ENCODE measurements at regions not wholly inside any gene's neighbourhood (a gene's known extent, or its start where the extent isn't known, plus 50 kb on each side); places are given as distances from the start of the nearest gene placed in this dataset.

DNA sequence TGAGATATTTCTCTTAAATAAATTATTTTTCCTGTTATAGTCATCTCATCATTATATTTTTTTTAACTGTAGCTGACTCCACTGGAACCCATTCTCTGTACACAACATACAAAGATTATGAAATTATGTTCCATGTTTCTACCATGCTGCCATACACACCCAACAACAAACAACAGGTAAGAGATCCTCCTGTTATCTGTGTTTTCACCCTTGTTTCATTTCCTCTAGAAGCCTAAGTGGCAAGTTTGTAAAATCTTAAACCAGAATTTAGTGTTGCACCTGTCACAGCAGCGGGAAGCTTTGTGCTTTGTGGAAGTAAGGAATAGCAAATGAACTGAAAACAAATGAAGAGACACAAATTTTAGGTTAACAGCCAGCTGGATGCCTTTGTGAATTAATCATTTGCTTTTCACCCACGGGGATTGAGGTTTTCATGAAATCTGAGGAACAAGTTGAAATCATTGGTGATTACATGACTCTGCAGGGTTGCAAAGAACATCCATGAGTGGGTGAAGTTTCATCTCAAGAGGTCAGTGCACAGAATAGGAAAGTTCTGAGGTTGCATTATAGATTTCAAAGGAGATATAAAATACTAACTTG, 273.9 kb upstream of the RGS6 start:
- DNase-seq: no peak

DNA sequence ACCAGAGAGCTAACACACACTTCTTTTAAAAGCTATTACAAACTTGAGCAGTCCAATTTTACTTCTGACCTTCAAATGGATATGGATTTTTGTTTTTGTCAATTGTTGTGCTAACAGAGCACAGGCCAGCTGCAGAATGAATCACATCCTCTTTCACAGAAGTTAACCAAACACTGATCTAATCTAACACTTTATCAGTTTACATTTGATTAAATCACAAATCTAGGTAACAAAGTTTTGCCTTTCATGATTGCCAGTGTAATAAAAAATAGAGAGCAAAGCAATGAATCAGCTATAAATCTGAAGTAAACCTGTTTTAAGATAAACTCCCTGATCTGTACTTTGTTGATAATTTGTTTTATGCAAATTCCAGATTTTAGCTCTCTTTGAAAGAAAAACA, 273.1 kb upstream of the RGS6 start:
- DNase-seq: no peak

DNA sequence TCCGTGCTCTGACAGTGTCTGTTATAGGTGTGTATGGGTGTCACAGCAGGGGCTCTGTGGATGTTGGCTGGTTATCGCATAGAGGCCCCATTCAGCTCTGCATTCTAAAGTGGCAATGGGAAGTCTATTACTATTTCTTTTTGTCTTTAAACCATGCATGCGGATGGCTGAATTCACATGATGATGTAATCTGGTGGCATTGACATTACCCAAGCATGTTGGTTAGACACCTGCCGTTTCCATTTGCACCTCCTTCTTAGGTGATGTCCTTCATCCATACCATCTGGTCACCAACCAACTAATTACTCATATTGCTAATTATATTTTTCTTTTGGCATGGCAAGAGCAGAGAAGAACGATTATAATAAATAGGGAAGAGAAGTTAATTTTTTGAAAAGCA, 270.8 kb upstream of the RGS6 start:
- no peak for DNase-seq

DNA sequence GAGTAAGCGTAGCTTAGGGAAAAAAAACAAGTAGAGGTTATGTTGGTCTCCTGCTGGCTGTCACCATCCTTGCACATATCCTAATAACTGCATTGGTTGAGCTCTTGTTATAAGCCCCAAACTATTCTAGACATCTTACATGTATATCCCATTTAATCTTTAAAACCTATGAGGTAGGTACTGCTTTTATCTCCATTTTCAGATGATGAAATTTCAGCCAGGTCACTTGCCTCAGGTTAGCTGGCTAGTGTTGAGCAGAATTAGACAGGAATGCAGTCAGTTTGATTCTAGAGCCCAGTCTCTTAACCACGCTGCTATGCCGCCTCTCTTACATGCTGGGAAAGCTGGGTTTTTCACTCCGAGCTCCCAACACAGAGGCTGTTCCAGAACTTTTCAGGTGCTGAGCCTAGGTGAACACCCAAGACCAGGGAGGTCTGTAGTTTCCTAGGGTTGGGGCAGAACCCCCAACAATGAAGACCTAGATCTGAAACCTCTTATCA, 269.9 kb upstream of the RGS6 start:
- DNase-seq: no peak

DNA sequence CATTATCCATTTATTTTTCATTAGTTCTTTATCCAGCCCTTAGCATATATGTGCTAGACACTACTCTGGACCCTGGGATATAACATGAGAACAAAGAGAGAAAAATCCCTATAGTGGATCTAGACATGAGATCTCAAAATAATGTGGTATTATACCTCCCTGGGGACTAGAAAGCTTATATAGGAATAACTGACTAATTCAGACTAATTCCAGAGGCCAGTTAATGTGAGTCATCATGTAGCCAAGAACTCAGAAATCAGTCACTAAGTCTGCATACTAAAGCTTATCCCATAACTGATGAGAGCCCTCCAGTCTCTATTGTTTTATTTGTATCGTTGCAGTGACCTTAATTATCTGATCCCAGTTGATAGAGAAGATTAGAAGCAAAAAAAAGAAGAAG, 267.1 kb upstream of the RGS6 start:
- DNase-seq: no peak

DNA sequence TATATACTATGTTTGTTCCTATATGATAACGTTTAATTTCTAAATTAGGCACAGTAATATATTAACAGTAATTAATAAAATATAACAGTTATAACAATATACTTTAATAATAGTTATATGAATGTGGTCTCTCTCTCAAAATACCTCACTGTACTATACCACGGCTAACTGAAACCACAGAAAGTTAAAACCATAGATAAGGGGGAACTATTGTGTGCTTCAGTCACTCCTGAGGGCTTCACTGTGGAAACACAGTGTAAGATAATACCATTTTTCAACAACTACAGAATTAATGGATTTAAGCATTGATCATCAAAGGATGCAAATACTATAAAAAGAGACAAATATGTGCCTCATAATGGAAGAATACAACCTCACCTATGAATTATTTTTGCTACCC, 266.4 kb upstream of the RGS6 start:
- DNase-seq: no peak

DNA sequence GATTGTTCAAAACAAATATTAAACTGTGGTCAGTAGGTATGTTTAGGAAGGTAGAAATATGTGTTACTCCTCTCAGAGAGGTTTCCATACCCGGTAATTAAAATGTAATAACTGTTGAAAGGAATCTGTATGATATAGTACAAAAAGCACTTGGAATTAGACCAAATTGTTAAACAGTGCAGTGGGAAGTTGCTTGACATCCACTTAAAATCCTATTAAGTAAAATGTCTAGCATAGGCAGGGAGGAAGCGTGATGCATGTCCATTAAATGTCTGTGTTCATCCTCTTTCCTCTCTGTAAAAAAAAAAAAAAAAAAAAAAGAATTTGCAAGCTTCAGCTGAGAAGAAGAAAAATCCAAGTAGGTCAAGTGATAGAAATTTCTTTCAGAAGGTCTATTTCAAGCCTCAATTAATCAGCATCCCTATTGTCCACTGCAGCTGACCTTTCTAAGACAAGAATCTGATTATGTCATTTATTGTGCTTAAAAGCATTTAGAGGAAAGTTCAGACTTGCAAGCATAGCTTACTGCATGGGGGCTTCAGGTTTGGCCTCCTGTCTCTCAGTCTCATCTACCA, 265.6 kb upstream of the RGS6 start:
- no peak for DNase-seq

DNA sequence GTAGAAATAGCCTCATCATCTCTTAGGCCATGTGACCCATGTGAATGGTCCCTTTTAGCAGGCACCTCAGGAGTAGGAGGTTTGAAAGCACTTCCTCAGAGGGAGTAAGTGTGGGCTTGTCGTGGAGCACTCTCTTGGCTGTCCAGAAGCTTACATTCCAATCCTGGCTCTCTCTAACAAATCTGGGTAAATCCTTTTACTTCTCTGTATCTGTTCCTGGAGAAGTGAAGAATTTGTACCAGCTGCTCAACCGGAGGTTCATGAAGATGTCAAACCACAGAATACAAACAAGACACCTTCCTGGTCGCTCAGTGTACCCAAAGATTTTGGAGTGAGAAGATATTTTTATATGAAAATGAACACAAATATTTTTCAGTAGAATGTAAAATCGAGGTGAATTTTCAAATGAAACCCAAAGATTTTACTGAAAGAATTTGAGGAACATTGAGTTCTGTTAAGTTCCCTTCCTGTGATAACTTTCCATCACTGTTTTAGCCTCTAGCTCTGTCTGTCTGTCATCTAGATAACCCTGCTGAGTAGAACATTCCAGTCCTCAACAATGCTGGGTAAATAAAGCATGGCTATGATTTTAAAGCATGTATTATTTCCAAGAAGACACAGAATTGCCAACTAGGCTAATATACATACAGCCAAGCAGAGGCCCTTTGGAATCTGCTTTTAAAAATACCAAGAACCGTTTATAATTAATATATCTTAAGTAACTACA, 263.9 kb upstream of the RGS6 start:
- DNase-seq: no peak

DNA sequence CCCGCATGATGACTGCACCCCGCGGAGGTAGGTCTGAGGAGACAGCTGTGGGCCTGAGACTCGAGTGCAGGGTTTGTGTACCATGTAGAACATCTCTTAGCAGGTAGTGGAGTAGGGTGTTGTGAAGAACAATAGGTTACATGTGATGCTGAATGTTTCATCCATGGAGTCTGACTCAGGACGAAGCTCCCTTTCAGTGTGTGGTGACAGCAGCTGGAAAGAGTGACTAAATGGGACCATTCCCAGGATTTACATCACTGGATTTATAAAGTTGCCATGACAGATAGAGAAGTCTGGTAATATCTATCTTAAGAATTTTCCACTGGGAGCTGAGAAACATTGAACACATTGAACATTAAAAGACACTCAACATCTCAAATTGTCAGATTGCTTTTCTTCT, 259.6 kb upstream of the RGS6 start:
- no peak for DNase-seq

DNA sequence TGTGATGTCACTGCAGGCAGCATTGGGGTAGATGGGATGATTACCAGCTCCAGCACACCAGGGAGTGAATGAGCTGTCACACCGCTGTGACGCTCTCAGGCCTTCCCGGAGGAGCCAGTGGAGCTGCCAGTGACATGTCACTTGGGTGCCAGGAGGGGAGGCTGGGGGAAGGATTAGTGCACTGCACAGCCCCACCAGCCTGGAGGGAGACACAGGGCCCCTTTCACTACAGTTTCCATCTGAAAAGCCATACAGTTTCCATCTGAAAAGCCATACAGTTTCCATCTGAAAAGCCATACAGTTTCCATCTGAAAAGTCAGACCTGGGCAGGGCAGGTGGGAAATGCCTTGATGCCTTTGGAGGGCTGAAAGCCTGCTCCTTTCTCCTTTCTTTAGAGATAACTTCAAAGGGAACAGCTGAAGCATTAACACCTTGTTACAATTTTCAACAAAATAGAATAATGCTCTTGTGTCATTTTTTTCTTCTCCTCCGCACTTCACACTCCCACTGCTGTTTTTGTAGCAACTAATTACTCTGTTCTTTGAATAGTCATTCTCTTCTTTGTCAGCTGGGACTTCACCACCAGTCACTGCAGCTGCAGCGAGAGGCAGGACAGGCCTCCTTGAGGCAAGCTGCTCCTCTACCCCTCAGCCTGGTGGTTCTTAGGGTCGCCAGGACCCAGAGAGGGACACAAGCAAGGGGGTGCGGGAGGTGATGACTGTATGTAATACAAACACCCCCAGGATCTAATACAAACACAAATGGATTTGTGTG, 256.9 kb upstream of the RGS6 start:
- no peak for DNase-seq

DNA sequence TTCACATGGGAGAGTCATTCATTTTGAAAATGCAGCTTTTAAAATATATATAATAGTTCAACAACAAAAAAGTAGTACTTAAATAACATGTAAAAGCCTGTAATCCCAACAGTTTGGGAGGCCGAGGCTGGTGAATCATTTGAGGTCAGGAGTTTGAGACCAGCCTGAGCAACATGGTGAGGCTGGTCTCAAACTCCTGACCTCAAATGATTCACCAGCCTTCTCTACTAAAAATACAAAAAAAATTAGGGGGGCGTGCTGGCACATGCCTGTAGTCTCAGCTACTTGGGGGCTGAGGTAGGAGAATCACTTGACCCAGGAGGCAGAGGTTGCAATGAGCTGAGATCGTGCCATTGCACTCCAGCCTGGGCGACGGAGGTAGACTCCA, 256.3 kb upstream of the RGS6 start:
- DNase-seq: no peak

DNA sequence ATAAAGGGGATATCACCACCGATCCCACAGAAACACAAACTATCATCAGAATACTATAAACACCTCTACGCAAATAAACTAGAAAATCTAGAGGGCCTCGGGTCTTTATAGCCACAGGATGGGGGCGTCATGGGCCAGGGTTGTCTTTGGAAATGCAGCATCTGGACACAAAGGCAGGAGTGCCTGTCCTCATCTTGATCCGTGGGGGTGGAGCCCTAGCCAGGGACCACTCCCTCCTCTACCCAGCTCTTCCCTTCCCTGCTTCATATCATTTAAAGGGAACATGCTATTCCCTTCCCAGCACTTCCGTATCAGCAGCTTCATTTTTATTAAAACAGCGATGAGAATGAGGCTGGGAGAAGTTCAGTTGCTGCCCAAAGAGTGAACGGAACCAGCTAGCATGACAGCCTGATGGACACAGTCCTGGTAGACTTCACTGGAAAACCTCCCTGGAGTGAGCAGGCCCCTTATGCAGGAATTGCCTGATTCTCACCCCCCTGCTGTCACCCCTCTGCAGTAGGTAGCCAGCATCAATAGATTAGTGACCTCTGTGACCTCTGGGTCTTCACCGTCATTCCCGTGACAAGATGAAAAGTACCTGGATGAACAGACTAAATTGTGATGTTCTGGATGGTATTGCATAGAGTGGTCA, 251.4 kb upstream of the RGS6 start:
- no peak for DNase-seq

DNA sequence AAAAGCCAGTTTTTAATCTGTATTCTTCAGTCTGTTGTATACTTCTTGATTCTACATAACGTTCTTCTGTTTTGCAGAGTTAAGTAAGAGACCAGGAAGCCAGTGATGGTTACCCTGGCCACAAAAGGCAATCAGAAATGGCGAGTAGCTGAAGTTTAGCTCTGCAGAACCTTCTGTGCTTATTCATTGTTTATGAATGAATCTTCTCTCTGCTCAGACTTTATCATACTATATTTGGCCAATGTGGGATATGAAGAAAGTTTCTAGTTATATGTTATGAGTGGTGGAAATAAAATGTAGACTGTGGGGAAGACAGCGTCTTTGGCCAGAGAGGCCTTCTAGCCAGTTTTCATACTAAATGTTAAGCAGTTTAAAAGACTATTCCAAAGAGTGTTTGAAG, 249.9 kb upstream of the RGS6 start:
- DNase-seq: no peak

DNA sequence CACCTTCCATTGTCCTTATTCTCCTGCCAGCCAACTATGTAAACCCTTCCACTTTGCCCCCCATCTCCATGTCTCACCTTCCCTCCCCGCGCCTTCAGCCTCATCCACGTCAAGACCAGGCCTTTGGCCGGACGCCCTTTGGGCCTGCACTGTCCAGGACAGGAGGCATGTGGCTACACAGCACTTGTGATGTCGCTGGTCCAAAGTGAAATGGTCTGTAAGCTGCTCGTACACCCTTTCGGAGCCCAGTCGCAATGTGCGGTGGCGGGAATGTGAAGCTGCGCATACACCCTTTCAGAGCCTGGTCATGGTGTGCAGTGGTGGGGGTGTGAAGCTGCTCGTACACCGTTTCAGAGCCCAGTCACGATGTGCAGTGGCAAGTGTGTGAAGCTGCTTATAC, 247.9 kb upstream of the RGS6 start:
- no peak for DNase-seq

DNA sequence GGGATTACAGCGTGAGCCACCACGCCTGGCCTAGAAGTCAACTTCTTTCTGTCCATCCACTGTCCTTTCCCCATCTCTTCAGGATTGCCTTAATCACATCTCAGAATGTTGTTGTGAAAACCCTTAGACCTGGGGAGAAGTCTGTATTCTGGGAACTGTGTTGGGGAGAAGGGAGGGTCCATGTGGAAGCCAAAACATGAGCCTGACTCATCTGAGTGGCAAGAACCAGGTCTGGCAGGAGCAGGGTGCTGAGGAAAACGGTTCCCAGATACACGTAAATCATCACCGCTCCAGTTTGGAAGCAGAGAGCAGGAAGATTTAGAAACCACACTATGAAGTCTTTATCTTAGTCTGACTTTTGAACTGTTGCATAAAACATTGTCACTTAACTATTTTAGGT, 245.6 kb upstream of the RGS6 start:
- DNase-seq: no peak

DNA sequence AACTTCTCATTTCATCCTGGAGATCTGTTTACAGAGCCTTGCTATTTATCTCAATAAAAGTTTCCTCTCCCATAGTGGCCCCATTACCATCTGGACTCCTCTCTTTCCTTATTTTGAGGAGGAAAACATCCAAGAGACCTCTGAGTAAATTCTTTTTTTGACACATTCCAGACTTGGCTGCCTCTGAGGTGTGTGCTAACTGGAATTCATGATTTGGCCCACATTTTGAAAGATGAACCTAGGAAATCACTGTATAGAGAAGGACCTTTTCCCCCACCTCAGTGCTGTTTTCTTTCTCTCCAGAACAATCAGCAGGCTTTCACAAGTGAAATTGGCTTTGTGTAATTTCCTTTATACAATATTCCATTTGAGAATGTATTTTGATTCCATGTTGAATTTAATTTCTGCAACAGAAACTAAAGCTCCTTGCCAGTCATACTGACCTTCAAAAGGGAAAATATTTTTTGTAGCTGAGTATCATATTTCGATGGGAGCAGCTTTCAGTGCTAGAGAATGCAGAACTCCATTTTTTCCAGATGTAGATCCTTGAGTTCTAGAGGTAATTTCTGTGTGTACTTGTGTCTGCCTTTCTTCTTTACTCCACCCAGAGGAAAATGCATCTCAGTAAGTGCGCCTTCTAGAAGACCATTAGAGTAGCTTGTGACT, 244.9 kb upstream of the RGS6 start:
- DNase-seq: no peak

DNA sequence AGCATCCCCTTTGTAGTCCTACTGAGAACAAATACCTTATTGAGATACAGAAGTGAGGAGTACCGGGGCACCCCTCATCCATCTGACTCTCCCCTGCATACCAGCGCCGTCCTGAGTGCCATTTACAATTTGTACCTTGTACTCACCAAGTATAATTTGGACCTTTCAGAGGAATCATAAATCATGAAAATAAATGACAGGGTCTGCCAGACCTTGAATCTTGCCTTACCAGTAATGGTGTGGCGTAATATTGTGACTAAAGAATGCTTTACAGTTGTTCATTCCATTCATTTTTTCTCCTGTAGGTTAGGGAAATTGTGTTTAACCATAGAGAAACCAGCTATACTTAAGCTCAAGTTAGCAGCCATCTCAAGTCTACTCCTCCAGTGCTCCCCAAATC, 243.7 kb upstream of the RGS6 start:
- no peak for DNase-seq

DNA sequence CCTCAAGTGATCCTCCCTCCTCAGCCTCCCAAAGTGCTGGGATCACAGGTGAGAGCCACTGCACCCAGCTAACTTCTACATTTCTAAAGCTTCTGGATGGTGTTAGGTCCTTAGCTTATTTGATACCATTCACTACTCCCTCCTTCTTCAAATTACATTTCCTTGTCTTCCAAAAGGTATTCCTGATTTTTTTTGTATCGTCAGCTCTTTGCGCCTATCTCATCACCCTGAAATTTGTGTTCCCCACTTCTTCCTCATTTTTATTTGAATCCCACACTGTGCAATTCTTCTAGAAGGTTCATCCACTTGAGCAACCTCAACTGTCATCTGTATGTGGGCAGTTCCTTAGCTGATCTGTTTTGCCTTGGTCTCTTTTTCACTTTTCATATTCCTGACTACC, 241.8 kb upstream of the RGS6 start:
- no peak for DNase-seq

DNA sequence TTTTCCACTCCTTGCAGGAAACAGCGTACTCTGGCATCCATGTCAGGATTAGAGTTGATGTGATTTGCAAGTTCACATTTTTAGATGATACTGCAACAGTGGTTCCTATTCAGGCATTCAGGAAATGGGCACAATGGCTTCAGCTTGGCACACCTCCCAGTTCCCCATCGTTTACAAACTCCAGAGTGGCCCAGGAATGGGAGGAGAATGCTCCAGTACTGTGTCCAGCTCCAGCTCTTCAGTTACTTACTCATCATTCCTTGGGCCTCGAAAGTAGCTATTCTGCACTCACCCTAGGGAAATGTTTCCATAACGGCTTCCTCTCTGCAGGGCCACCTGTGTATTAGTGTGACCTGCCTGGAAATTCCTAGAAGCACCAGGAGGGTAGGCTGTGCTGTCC, 239.7 kb upstream of the RGS6 start:
- DNase-seq: no peak

DNA sequence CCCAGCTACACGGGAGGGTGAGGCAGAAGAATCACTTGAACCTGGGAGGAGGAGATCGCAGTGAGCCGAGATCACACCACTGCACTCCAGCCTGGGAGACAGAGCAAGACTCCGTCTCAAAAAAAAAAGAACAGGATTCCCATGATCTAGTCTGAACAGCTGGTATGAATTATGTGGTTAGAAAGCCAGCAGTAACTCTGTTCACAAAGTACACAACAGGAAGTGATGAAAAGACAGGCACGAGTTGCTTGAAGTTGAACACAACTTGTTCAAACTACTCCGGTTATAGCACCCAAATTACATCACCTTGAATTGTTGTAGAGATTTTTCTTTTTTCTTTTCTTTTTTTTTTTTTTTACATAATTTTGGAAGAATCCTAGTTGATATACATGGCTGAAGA, 238.8 kb upstream of the RGS6 start:
- DNase-seq: no peak

DNA sequence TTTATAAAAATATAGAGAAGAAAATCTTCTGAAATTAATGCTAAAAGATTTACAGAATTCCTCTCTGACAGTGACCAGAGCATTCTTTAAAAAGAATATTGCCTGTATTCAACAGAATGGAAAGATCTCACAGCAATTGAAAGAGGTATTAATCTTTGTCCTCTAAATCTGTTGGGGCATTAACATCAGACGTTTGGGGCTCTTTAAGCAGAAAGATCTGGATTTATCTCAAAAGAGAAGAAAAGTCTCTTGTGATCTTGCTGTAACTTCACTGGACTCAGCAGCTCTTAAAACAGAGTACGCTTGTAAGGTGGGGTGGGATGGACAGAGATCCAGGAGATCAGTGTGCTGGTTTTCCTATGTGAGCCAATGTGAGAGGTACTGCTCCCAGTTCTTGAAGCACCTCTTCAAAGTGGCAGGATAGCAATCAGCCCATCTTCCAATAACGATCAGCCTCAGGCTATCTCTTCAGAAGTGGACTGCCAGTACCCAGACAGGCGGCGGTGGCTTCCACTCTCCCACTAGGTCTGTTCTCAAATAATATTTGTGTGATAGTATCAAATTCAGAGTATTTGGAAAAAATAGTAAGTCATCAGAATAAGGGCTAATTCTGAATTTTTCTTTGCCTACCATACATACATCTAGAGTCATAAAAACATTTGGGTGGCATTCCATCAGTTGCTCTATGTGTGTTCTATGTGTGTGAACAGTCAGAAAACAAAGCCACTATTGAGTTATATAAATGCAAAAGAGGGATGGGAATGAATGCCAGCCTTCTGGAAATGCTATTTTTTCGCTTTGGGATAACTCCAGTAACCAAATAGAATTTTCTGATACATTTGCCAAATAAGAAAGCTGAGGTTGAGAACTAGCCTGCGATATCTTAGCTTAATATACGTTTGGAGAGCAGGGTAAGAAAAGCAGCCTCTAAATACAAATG, 237.4 kb upstream of the RGS6 start:
- DNase-seq: no peak
